AG20443 (cell line): ENCODE measurements at regions not wholly inside any gene's neighbourhood (a gene's known extent, or its start where the extent isn't known, plus 50 kb on each side); places are given as distances from the start of the nearest gene placed in this dataset.

Source experiments
- DNase-seq: peaks from one replicate; pipeline ENCODE4 v3.0.0; 2012; ENCODE audit warnings: low spot score, mixed read lengths

DNA sequence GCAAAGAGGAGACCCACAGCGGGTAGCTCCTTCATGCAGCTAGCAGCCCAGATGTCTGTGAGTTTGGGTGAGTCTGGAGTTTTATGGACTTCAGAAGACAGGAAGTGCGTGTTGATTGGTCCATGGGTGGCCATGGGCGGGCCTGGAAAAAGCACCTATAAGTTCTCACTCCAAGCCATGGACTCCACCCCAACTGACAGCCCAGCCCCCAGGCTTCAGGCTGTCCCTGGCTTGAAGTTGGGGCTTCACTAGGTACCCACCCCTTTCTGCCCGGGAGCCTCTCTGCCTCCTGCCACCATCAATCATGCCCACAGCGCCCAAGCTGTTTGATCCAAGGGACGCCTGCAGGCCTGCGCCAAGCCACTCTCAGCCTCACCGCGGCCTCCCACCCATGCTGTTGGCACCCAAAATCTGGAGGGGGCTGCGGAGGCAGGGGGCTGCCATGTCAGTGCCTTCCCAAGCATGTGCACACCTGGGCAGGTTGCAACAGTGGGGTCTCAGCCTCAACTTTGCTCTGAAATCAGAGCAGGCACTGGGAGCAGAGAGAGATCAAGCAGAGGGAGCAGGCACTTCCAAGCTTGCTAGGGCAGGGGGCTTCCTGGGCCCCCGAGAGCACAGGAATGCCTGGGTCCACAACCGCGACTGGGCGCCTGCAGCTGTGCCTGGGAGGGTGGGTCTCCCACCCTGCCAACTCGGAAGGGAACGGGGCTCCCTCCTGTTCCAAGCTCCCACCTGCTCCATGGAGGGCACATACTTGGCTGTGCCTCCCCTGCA is 1503.7 kb downstream of the CDH11 start:
- no peak for DNase-seq

DNA sequence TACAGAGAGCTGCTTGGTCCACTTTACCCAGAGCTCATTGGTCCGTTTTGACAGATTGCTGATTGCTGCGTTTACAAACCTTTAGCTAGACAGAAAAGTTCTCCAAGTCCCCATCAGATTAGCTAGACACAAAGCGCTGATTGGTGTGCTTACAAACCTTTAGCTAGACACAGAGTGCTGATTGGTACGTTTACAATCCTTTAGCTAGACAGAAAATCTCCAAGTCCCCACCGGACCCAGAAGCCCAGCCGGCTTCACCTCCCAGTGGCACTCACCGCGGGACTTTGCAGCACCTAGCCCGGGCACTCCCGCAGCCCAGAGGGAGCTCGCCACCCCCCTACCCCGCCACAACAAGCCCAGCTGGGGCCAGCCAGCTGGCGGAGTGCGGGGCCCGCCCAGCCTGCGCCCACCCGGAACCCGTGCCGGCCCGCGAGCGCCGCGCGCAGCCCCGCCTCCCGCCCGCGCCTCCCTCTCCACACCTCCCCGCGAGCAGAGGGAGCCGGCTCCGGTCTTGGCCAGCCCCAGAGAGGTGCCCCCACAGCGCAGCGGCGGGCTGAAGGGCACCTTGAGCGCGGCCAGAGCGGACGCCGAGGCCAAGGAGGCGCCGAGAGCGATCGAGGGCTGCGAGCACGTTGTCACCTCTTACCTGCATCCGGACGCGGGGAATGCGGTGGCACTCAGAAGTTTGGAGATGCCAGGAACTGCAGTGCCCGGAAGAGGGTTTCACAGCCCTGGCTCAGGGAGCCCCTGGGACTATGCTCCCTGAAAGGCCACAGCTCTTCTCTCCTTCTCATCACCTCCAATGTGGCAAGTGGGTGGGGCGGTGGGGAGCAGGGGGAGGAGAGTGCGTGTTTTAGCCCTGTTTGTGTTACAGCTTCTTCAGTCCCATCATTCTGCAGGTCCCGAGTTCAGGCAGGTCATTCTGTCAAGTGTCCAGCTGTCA is 1504.5 kb downstream of the CDH11 start:
- DNase-seq = no peak

DNA sequence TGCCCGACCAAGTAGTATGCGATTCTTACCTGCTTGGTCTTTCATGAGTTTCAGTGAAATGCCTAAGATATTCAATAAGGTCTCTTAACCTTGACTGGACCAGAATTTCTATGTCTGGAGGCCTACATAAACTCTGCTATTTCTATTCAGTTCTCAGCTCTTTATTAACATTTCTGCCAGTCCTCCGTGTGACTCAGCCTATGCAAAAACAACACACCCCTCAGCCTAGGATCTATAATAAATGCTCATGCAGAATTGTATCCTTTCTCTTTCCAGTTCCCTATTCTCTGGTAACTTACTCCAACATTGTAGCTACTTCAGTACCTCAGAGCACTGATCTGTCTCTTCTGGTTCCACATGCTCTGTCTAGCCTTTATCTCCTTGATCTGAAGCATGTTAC is 1507.4 kb downstream of the CDH11 start:
- DNase-seq = no peak

DNA sequence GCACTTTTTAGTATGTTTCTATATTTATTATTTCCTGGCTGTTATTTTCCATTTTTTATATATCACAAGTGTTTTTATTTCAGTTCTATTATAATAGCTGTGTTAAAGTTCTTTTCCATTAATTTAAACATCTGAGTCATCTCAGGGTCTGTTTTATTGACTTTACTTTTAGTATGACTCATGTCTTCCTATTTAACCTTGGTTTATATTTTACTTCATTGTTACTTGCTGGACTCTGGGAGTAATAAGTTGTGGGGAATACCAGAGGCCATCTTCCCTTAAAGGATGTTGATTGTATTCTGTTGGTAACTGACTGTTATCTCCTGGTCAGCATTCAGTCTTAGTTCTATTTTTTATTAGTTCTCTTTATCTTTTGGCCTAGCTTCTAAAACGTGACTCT is 1508.2 kb downstream of the CDH11 start:
- no peak for DNase-seq

DNA sequence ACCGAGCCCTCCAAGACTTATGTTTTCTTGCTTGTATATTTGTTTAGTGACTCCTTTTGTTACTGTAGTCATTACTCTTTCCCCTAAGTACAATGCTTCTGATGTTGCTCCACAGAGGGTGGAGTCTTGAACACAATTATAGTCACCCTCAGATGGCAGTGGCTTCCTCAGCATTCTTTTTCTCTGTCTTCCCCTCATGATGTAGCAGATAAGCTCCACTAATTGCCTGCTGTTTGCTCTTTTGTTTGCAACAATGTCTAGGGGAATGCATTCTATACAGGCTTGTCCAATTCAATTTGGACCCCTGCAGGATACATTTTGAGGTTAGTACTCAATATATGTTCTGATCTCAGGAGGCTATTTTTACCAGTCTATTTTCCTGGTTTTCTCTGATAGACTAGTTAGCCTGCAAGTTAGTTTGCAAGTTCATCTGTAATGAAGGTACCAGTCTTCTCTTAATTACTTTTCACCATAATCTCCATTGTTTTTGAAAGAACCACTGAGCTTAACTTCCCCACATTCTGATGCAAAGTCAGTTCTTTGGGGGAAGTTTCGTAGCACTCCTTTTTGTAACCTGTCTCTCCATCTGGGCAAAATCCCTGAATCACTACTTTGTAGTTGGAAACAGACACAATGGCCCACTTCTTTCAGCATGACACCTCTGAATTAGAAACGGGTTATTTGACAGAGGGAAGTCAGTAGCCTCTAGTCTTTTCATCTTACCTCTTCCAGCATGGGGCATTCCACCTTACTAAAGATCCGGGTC is 1509.2 kb downstream of the CDH11 start:
- DNase-seq = no peak

DNA sequence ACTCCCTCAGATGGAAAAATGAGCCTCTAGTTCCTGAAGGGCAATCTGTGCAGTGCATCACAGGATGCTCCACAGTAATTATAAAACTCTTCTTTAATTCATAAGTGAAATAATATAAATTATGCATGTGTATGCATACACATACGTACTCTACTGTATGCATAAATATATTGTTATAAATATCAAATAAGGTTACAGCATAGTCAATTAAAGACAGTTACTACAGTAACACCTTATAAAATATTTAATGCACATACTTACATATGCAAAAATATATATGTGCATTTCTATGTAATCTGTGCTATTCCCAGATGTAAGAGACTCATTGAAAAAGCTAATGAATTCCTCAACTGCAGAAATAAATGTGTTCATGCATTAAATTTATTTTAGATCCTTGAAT is 1515.1 kb downstream of the CDH11 start:
- no peak for DNase-seq

DNA sequence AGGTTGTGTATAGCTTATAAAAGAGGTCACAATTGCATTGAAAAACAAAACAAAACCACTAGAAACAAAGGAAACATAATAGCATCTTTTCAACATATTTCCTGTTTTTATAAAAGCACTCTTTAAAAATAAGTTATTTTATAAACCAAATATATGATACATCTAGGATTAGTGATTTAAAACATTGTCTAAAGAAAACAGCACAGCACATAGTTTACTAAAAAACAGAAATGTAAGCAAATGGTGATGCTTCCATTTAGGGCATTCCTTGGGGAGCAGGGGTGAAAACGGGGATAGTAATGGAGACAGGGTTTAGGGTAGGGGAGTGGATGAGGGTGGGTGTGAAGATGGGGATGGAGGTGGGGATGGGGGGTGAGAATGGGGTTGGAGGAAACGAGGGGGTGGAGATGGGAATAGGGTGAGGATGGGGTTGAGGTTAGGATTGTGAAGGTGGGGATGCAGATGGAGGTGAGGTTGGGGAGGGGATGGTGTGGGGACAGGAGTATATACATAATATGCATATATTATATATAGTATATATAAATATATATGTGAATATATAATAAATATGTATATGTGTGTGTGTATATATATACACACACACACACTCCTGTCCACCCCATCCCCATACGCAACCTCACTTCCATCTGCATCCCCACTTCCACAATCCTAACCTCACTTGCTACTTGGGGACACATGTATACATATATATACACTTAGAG is 1519.5 kb downstream of the CDH11 start:
- DNase-seq = no peak

DNA sequence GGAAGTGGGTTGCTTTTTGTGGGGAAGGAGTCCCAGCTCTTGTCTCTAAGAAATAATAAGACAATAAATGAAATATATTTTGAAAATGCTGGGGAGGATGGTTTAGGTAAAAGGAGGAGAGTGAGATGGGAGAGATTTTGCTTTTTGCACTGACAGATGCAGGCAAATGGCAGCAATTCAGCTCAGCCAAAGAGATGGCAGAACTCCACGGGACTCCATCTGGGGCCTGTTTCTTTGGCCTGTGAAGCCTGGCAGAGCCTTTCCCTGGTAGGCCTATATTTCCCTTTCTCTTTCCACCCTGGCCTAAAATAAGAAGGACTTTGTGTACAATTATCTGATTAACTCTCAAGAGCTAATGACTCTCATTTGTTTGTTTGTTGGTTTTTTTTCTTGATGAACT is 1525.1 kb downstream of the CDH11 start:
- no peak for DNase-seq

DNA sequence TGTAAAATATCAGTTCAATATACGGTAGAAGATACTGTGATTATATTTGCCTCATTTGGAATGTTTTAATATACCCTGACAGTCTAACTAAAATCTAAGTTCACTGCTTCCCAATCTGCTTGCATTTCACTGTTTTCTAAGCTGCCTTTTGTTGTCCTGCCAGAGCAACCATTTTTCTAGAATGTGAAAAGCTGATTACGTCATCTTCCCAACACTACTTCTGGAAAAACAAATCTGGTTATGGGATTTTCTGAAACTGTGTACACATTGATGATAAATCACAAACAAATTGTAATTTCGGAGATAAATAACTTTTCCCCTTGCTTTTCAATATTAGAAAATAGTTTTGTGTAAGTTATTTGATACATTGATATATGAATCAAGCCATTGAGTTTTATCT is 1529.0 kb downstream of the CDH11 start:
- DNase-seq = no peak

DNA sequence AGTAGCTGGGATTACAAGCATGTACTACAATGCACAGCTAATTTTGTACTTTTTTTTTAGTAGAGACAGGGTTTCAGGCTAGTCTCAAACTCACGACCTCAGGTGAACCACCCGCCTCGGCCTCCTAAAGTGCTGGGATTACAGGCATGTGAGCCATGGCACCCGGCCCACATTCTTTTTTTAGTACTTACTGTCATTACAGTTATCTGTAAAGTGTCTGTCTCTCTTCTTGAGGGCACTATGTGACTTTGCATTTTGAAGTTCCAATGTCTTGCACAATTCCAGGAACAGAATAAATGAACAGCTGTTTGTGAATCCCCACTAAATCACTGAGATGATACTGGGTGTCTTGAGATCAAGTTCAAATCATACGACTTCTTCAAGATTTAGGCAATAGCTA is 1540.3 kb downstream of the CDH11 start:
- no peak for DNase-seq

DNA sequence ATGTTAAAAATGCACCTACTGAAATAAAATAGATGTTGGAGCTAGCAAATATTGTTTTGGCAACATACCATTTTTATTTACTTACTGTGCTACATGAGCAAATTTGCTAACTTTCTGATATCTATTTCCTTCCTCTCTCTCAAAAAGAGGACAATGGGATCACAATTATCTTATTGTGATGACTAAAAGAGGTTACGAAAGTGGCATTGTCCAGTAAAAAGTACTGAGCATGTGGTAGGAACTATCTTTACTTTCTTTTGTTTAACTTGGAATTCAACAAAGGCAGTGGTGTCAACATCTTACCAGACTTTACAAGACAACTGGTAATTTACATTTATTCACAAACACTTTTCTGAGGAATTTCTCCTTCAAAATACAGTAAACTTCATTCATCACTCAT is 1542.6 kb upstream of the CDH8 start:
- DNase-seq = no peak

DNA sequence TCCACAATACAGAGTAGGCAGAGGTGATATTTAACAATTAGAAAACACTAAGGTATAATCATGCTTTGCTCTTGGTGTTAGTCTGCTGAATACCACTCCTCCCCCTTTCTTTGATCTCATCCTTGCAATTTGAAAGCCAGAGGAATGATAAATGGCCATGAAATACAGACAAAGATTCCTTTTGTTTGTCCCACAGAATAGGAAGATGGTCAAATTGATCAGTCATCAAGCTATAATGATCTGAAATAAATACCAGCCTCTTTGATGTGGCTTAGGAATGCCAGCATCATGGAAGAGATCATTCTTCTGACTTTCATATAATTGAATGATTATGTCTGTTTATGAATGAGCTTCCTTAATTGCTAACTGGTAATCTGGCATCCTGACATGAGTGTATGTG is 1541.7 kb upstream of the CDH8 start:
- no peak for DNase-seq

DNA sequence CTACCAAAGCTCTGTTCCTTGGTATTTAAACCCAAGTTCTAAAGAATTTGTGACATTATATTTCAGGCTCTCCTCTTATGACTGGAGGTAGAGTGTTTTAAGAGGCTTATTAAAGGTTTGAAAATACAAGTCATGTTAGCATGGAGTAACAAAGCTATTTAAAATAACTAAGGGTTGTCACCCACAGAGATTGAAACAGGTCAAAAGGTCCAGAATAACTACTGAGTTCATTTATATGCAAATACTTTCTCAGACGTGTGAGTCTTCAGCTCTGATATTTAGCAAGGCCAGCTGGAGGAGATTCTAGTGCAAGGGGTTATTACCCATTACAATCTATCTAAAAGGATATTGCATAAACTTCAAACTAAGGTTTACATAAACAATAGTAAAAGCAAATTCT is 1538.8 kb upstream of the CDH8 start:
- DNase-seq = no peak

DNA sequence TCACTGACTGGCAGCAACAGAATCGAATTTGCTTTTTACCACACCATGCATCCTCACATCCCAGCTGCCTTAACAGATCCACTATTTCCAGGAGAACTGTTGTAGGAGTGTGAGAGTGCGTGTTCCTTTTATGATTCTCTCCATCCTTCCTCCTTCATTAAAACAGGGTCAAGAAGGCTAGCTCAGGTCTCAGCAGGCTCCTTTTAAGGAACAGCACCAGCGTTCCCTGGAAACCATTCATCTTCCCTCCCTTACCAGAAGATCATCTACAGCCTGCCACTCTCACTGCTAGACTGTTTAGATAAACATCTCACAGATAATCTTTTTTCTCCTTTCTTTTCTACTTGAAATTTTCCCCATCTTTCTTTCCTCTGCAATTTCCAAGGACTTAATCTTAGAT is 1531.9 kb upstream of the CDH8 start:
- no peak for DNase-seq

DNA sequence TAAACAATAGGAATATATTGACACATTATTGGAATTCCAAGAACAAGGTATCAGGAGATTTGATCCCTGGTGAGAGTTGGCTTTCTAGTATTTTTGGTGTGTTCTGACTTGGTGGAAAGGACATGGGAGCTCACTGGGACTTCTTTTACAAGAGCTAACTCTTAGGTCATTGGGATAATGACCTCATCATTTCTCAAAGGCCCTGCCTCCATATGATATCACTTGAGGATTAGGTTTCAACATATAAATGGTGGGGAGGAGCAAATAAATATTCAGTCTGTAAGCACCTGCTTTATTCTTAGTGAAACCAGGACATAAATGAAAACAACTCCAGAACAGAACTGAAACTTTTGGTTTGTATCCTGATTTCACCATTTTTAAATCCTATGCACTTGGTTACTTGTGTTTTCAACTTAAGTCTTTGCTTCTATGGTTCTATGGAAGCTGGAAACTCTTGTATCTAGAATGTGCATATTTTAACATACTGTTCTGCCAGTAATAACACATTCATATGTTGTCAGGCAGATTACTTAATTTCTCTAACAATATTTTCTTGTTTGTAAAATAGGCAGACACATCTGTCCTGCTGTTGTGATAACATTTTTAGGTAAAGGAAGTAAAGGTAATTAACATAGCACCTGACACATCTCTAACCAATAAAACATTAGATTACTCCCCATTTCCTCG is 1527.7 kb upstream of the CDH8 start:
- no peak for DNase-seq

DNA sequence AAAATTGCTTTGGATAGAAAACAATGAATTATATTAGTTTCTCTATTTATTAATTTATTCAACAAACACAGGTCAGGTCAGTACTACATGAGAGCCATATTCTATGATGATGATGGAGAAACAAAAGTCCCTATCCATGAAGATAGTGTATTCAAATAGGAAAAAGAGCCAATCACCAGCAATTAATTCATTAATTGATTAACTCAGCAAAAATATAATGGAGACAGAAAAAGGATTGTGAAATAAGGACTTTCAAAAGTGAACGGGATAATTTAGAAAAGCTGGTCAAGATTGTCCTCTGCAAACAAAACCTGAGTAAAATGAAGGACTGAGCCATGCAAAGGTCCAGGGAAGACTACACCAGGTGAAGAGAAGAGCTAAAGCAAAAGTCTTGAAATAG is 1517.7 kb upstream of the CDH8 start:
- DNase-seq = no peak

DNA sequence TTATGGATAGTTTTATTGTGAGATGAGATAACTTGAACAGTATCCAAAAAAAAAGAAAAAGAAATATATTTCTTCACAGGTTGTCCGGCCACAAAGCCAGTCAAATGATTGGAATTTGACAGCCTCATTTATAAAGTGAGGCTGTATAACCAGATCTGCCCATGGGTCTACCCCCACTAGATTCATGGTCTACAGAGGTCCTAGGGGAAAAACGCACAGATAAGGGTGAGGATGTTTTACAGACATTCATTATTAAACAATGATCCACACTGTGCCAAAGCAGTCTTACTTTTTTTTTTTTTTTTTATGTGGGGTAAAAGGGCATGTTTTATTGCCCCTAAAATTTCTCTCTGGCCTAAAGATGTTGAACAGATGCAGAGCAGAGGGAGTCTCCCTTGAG is 1503.0 kb upstream of the CDH8 start:
- no peak for DNase-seq

DNA sequence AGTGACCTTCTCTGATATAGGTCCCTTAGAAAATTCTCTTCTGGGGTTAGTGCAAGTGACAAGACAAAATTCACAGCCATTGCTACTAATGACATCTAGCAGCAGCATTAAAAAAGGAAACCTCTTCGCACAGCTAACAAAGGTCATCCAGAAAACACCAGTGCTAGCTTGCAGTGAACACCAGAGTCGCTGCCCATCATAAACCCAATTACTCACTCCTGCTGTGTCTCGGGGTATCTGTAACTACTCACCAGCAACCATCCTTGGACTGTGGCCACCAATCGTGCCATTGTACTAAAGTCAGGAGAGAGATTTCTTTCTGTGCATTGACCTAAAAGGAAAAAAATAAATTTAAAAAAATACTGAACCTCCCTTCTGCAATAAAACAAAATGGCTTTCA is 1494.7 kb upstream of the CDH8 start:
- DNase-seq = no peak

DNA sequence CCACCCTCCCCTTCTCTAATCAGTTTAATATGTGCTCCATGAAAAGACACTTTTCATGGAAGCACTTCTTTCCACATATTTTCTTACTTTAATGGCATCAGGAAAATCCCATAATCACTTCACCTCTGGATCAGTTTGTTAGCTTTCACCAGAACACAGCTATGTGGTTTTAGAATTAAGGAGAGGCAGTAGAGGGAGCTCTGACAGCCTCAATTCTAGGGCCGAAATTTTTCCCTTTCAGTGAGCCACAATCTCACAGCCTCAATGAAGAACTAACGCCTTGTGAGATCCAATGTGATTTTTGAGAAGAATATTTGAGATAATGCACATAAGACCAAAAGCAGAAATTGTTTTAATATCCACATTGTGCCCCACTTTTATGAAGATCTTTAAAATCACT is 1494.0 kb upstream of the CDH8 start:
- no peak for DNase-seq

DNA sequence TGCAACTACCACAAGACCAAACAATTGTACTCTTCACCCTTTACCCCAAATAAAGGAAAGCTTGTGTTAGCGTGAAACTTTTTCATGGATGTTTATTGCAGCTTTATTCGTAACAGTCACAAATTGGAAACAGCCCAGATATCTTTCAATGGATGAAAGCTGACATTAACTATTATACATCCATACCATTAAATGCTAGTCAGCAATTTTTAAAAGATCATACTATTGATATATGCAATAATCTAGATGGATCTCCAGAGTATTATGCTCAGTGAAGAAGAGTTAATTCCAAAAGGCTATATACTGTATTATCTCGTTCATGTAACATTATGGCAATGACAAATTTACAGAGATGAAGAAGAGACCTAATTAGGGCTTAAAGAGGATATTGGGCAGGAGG is 1491.2 kb upstream of the CDH8 start:
- DNase-seq = no peak

DNA sequence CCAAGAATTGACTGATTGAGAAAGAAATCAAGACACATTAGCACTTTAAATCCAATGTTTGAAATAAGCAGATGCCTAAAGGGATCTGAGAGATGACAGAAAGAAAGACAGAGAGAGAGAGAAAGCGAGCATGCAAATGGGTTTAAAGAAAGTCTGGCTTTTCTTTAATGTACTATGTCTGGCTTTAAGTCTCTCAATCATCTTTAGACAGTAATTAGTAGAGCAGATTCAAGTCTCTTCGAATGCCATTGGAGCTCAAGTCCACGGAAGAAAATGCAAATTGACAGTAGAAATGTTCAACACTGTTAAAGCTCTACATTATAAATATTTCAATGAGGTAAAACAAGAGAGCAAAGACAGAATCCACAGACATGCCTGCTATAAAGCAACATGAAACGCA is 1480.2 kb upstream of the CDH8 start:
- DNase-seq = no peak
